ENCODE measurements at regions not wholly inside any gene's neighbourhood (a gene's known extent, or its start where the extent isn't known, plus 50 kb on each side); places are given as distances from the start of the nearest gene placed in this dataset.
A peak's percentile ranks its signal among the peaks of the same experiment; 100 is the strongest.

DNA sequence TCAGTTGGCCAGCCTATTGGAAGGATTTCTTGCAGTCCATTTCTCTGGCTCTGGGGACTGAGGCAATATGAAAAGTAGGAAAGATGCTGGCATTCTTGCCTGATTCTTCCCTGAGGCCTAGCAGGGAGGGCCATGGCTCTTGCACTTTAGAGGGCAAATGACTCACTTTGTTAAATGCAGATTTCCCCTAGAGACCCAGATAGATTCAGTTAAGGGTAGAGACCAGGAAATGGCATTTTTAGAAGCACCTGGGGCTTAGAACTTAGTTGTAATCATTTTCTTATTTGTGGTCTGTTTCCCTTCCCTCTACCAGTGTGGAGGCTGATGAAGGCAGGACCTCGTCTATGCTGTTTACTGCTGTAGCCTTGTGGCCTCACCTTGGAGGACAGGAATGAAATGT is 112.8 kb upstream of the NR3C1 start:
- Histone ChIP-seq H3K36me3 (replicated peaks; ENCODE audit: low read depth, low read length) (no peaks in the 10 kb centered on the region), H3K9ac (ENCODE audit: low read length) (no peak overlapping the region), H3K4me3 (ENCODE audit: low read length) (no peak overlapping the region), H3K4me1 (ENCODE audit: low read length) (peaks cover 22% of the 10 kb centered on the region), H3K9me3 (ENCODE audit: insufficient read depth, low read length) (no peaks in the 10 kb centered on the region), H2AFZ (ENCODE audit: low read depth, low read length) (no peak overlapping the region), H3K79me2 (ENCODE audit: low read length) (no peaks in the 10 kb centered on the region), H3K4me2 (ENCODE audit: low read length) (peak overlapping the region; percentile 32), H3K27ac (ENCODE audit: low read length) (peak overlapping the region; percentile 23; the same call in 1 of the 2 replicates), H4K20me1 (ENCODE audit: insufficient read depth, low read length) (no peaks in the 10 kb centered on the region), H3K27me3 (ENCODE audit: low read depth, low read length) (no peaks in the 10 kb centered on the region)
- TF ChIP-seq EZH2phosphoT487 (IDR thresholded peaks at IDR 0.05; ENCODE audit: low read depth) = no peak
- TF ChIP-seq, protein P1, sequence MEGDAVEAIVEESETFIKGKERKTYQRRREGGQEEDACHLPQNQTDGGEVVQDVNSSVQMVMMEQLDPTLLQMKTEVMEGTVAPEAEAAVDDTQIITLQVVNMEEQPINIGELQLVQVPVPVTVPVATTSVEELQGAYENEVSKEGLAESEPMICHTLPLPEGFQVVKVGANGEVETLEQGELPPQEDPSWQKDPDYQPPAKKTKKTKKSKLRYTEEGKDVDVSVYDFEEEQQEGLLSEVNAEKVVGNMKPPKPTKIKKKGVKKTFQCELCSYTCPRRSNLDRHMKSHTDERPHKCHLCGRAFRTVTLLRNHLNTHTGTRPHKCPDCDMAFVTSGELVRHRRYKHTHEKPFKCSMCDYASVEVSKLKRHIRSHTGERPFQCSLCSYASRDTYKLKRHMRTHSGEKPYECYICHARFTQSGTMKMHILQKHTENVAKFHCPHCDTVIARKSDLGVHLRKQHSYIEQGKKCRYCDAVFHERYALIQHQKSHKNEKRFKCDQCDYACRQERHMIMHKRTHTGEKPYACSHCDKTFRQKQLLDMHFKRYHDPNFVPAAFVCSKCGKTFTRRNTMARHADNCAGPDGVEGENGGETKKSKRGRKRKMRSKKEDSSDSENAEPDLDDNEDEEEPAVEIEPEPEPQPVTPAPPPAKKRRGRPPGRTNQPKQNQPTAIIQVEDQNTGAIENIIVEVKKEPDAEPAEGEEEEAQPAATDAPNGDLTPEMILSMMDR (IDR thresholded peaks at IDR 0.05; ENCODE audit: low read depth, low read length) = no peak

GRCh38 chr5:143515829-143516228 is 112.3 kb upstream of the NR3C1 start:
- TF ChIP-seq EZH2phosphoT487 (IDR thresholded peaks at IDR 0.05; ENCODE audit: low read depth) = no peak
- TF ChIP-seq, protein P1 (IDR thresholded peaks at IDR 0.05; ENCODE audit: low read depth, low read length) = no peak
- no peaks in the 10 kb centered on the region for H3K27me3 ChIP-seq (ENCODE audit: low read depth, low read length)
- H3K4me1 ChIP-seq (ENCODE audit: low read length) = peaks cover 22% of the 10 kb centered on the region
- H3K9me3 ChIP-seq (ENCODE audit: insufficient read depth, low read length) = no peaks in the 10 kb centered on the region
- H3K79me2 ChIP-seq (ENCODE audit: low read length) = no peaks in the 10 kb centered on the region
- no peaks in the 10 kb centered on the region for H4K20me1 ChIP-seq (ENCODE audit: insufficient read depth, low read length)
- H3K4me3 ChIP-seq (ENCODE audit: low read length) = no peak overlapping the region
- no peak overlapping the region for H3K4me2 ChIP-seq (ENCODE audit: low read length)
- no peak overlapping the region for H2AFZ ChIP-seq (ENCODE audit: low read depth, low read length)
- no peaks in the 10 kb centered on the region for H3K36me3 ChIP-seq (replicated peaks; ENCODE audit: low read depth, low read length)
- peak overlapping the region; percentile 6; the same call in 1 of the 2 replicates for H3K27ac ChIP-seq (ENCODE audit: low read length)
- no peak overlapping the region for H3K9ac ChIP-seq (ENCODE audit: low read length)

- no peak overlapping the region for H3K27ac ChIP-seq (ENCODE audit: low read length)
- H3K9ac ChIP-seq (ENCODE audit: low read length) = no peak overlapping the region
- no peaks in the 10 kb centered on the region for H3K36me3 ChIP-seq (replicated peaks; ENCODE audit: low read depth, low read length)
- no peak overlapping the region for H3K4me2 ChIP-seq (ENCODE audit: low read length)
- no peaks in the 10 kb centered on the region for H3K79me2 ChIP-seq (ENCODE audit: low read length)
- H3K4me1 ChIP-seq (ENCODE audit: low read length) = peaks cover 27% of the 10 kb centered on the region
- H4K20me1 ChIP-seq (ENCODE audit: insufficient read depth, low read length) = no peaks in the 10 kb centered on the region
- no peaks in the 10 kb centered on the region for H3K27me3 ChIP-seq (ENCODE audit: low read depth, low read length)
- H2AFZ ChIP-seq (ENCODE audit: low read depth, low read length) = no peak overlapping the region
- no peak overlapping the region for H3K4me3 ChIP-seq (ENCODE audit: low read length)
- no peaks in the 10 kb centered on the region for H3K9me3 ChIP-seq (ENCODE audit: insufficient read depth, low read length)
- TF ChIP-seq, protein P1 (IDR thresholded peaks at IDR 0.05; ENCODE audit: low read depth, low read length) = no peak
- TF ChIP-seq EZH2phosphoT487 (IDR thresholded peaks at IDR 0.05; ENCODE audit: low read depth) = no peak
Measured at GRCh38 chr5:143514616-143515335, 111.3 kb upstream of the NR3C1 start.

DNA sequence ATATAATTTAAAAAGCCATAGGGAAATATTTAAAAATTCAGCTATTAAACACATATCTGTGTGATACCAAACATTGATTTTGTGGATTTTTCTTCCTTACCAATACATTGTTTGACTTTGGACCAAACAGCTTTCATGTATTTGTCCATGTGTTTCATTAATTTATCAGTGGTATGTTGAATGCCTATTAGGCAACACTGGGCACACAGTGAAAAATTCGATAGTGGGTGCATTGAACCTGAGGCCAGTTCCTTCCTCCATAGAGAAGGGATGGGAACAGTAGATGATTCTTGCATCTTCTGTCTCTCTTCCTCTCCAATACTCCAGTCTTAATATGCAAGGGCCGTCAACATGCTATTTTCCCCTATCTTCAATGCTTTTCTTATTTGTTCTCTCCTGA is 110.2 kb upstream of the NR3C1 start:
- H4K20me1 ChIP-seq (ENCODE audit: insufficient read depth, low read length) = no peaks in the 10 kb centered on the region
- no peak overlapping the region for H3K27ac ChIP-seq (ENCODE audit: low read length)
- no peaks in the 10 kb centered on the region for H3K79me2 ChIP-seq (ENCODE audit: low read length)
- H3K4me2 ChIP-seq (ENCODE audit: low read length) = no peak overlapping the region
- no peaks in the 10 kb centered on the region for H3K27me3 ChIP-seq (ENCODE audit: low read depth, low read length)
- H3K4me3 ChIP-seq (ENCODE audit: low read length) = no peak overlapping the region
- no peaks in the 10 kb centered on the region for H3K36me3 ChIP-seq (replicated peaks; ENCODE audit: low read depth, low read length)
- no peak overlapping the region for H3K9ac ChIP-seq (ENCODE audit: low read length)
- H3K4me1 ChIP-seq (ENCODE audit: low read length) = peaks cover 31% of the 10 kb centered on the region
- H3K9me3 ChIP-seq (ENCODE audit: insufficient read depth, low read length) = no peaks in the 10 kb centered on the region
- no peak overlapping the region for H2AFZ ChIP-seq (ENCODE audit: low read depth, low read length)
- no peak for TF ChIP-seq EZH2phosphoT487 (IDR thresholded peaks at IDR 0.05; ENCODE audit: low read depth)
